ENCODE measurements at regions not wholly inside any gene's neighbourhood (a gene's known extent, or its start where the extent isn't known, plus 50 kb on each side); places are given as distances from the start of the nearest gene placed in this dataset.

DNA sequence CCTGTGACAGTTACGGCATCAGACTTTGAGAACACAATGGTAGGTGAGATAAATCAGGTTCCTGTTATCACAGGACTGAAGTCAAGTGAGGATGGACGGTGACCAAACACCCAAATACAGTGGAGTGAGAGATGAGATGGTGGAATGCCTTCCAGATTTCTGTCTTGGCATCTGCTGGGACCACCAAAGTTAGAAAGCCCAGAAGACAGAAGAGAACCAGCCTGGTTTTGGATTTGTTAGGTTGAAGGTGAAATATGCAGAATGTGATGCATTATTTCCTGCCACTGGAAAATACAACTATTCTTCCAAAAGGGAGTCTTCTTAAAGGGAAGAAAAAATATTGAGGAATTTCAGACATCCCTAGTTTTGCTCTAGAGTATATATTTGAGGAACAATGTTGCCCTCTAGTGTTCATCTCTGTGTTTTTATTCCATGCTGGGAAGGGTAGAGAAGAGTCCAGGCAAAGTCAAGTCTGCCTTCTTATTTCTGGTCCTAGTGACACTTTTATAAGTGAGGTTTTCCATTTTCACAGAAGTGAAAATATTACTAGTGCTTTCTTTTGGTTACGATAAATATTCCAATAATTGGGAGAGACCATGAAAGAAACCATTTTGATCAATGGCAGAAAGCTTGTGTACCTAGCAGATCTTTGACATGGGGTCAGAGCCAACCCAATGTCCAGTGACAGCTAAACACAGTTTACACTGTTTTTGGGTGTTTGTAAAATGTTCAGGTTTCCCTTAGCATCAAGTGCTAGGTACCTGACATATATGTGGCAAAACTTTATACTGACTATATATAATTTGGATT is 142.3 kb upstream of the ANKH start:
- Histone ChIP-seq H3K9me3 (replicated peaks; ENCODE audit: insufficient read depth, low read length) (no peaks in the 10 kb centered on the region), H3K9ac (ENCODE audit: low read length) (no peak overlapping the region), H3K9me2 (replicated peaks; ENCODE audit: insufficient read depth, low read length) (no peaks in the 10 kb centered on the region), H3K27me3 (replicated peaks; ENCODE audit: insufficient read depth, low read length) (no peaks in the 10 kb centered on the region), H3K4me1 (ENCODE audit: low read length) (no peaks in the 10 kb centered on the region), H3F3A (ENCODE audit: insufficient read depth, low read length) (no peaks in the 10 kb centered on the region), H3K27ac (ENCODE audit: low read length) (no peak overlapping the region), H3K4me2 (ENCODE audit: low read depth, low read length) (no peak overlapping the region), H4K20me1 (ENCODE audit: insufficient read depth, low read length) (no peaks in the 10 kb centered on the region), H2AFZ (ENCODE audit: low read length) (no peak overlapping the region), H3K79me2 (ENCODE audit: low read length) (no peaks in the 10 kb centered on the region), H3K4me3 (ENCODE audit: low read length) (no peak overlapping the region), H3K36me3 (replicated peaks; ENCODE audit: insufficient read depth, low read length) (no peaks in the 10 kb centered on the region)
- peak; percentile 43 for DNase-seq
- no peak for TF ChIP-seq EZH2phosphoT487 (IDR thresholded peaks at IDR 0.05; ENCODE audit: low read length)
- TF ChIP-seq, protein P1, sequence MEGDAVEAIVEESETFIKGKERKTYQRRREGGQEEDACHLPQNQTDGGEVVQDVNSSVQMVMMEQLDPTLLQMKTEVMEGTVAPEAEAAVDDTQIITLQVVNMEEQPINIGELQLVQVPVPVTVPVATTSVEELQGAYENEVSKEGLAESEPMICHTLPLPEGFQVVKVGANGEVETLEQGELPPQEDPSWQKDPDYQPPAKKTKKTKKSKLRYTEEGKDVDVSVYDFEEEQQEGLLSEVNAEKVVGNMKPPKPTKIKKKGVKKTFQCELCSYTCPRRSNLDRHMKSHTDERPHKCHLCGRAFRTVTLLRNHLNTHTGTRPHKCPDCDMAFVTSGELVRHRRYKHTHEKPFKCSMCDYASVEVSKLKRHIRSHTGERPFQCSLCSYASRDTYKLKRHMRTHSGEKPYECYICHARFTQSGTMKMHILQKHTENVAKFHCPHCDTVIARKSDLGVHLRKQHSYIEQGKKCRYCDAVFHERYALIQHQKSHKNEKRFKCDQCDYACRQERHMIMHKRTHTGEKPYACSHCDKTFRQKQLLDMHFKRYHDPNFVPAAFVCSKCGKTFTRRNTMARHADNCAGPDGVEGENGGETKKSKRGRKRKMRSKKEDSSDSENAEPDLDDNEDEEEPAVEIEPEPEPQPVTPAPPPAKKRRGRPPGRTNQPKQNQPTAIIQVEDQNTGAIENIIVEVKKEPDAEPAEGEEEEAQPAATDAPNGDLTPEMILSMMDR (IDR thresholded peaks at IDR 0.05; ENCODE audit: low read length): peak; percentile 69

DNA sequence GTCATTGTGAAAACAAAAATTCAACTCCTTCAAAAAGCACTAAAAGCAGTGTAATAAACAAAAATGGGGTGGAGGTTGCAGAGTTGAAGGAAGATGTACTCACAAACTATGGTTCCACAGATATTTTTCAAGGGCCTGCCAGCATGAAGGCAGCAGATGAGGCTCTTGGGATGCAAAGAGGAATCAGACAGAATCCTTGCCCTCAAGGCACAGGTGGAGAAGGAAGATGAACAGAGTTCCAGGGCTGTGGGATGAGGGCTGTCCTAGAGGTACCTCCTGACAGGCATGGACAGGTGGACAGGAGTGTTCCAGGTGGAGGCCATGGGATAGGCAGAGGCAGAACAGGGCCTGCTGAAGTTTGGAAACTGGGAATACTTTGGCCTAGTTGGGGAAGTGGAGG is 140.5 kb upstream of the ANKH start:
- no peaks in the 10 kb centered on the region for H3K9me3 ChIP-seq (replicated peaks; ENCODE audit: insufficient read depth, low read length)
- H3K4me1 ChIP-seq (ENCODE audit: low read length): no peaks in the 10 kb centered on the region

DNA sequence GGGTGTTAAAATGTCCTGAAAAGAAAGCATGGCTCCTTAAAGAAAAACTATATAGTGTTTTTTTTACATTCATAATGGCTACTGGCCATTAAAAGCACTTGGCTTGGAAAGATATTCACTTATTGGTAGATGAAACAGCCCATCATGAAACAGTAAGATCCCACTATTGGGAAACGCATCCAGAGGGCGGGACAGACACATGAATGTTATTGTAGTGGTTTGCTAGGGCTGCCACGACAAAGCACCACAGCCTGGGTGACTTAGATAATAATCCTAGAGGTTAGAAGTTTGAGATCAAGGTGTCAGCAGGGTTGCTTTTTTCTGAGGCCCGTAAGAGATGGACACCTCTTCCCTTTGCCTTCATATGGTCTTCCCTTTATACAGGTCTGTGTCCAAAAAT is 139.4 kb upstream of the ANKH start:
- H3K9ac ChIP-seq (ENCODE audit: low read length): no peak overlapping the region

More for the DNA sequence above, 140.5 kb upstream of the ANKH start:
- Histone ChIP-seq H3K36me3 (replicated peaks; ENCODE audit: insufficient read depth, low read length) (no peaks in the 10 kb centered on the region), H2AFZ (ENCODE audit: low read length) (no peak overlapping the region), H3K79me2 (ENCODE audit: low read length) (no peaks in the 10 kb centered on the region), H3F3A (ENCODE audit: insufficient read depth, low read length) (no peaks in the 10 kb centered on the region), H3K4me3 (ENCODE audit: low read length) (no peak overlapping the region), H3K27ac (ENCODE audit: low read length) (no peak overlapping the region), H3K27me3 (replicated peaks; ENCODE audit: insufficient read depth, low read length) (no peaks in the 10 kb centered on the region), H3K4me2 (ENCODE audit: low read depth, low read length) (no peak overlapping the region), H4K20me1 (ENCODE audit: insufficient read depth, low read length) (no peaks in the 10 kb centered on the region), H3K9me2 (replicated peaks; ENCODE audit: insufficient read depth, low read length) (no peaks in the 10 kb centered on the region), H3K9ac (ENCODE audit: low read length) (no peak overlapping the region)
- no peak for DNase-seq
- TF ChIP-seq EZH2phosphoT487 (IDR thresholded peaks at IDR 0.05; ENCODE audit: low read length) (no peak), EZH2 (optimal IDR thresholded peaks at IDR 0.05; ENCODE audit: low read depth, low read length) (no peak)
- TF ChIP-seq, protein P1 (IDR thresholded peaks at IDR 0.05; ENCODE audit: low read length): no peak

More for the DNA sequence above, 139.4 kb upstream of the ANKH start:
- Histone ChIP-seq H2AFZ (ENCODE audit: low read length) (no peak overlapping the region), H3K4me2 (ENCODE audit: low read depth, low read length) (no peak overlapping the region), H3K79me2 (ENCODE audit: low read length) (no peaks in the 10 kb centered on the region), H4K20me1 (ENCODE audit: insufficient read depth, low read length) (no peaks in the 10 kb centered on the region), H3K4me3 (ENCODE audit: low read length) (no peak overlapping the region), H3K27me3 (replicated peaks; ENCODE audit: insufficient read depth, low read length) (no peaks in the 10 kb centered on the region), H3K9me2 (replicated peaks; ENCODE audit: insufficient read depth, low read length) (no peaks in the 10 kb centered on the region), H3K9me3 (replicated peaks; ENCODE audit: insufficient read depth, low read length) (no peaks in the 10 kb centered on the region), H3F3A (ENCODE audit: insufficient read depth, low read length) (no peaks in the 10 kb centered on the region), H3K27ac (ENCODE audit: low read length) (no peak overlapping the region), H3K36me3 (replicated peaks; ENCODE audit: insufficient read depth, low read length) (no peaks in the 10 kb centered on the region), H3K4me1 (ENCODE audit: low read length) (no peaks in the 10 kb centered on the region)
- DNase-seq: no peak
- TF ChIP-seq, protein P1 (IDR thresholded peaks at IDR 0.05; ENCODE audit: low read length): no peak
- TF ChIP-seq EZH2 (optimal IDR thresholded peaks at IDR 0.05; ENCODE audit: low read depth, low read length) (no peak), EZH2phosphoT487 (IDR thresholded peaks at IDR 0.05; ENCODE audit: low read length) (no peak)

All from MM.1S (cell line).